ENCODE measurements at regions not wholly inside any gene's neighbourhood (a gene's known extent, or its start where the extent isn't known, plus 50 kb on each side); places are given as distances from the start of the nearest gene placed in this dataset.

- DNase-seq (ENCODE audit: low read depth) = no peak
- no peak overlapping the region for H3K4me3 ChIP-seq (ENCODE audit: low read length)
- no peak for TF ChIP-seq CTCF (conservative IDR thresholded peaks at IDR 0.05; ENCODE audit: low read depth, low read length)
Observed at GRCh38 chr1:232283864-232284263, 346.1 kb downstream of the SIPA1L2 start.

- no peak for DNase-seq (ENCODE audit: low read depth)
- no peak overlapping the region for H3K4me3 ChIP-seq (ENCODE audit: low read length)
- no peak for TF ChIP-seq CTCF (conservative IDR thresholded peaks at IDR 0.05; ENCODE audit: low read depth, low read length)
Observed at GRCh38 chr1:232282498-232282897, 347.4 kb downstream of the SIPA1L2 start.

GRCh38 chr1:232280910-232281309 lies 349.0 kb downstream of the SIPA1L2 start:
- DNase-seq (ENCODE audit: low read depth) = no peak
- no peak for TF ChIP-seq CTCF (conservative IDR thresholded peaks at IDR 0.05; ENCODE audit: low read depth, low read length)
- no peak overlapping the region for H3K4me3 ChIP-seq (ENCODE audit: low read length)

- no peak overlapping the region for H3K4me3 ChIP-seq (ENCODE audit: low read length)
- DNase-seq (ENCODE audit: low read depth) = no peak
- no peak for TF ChIP-seq CTCF (conservative IDR thresholded peaks at IDR 0.05; ENCODE audit: low read depth, low read length)
Observed at GRCh38 chr1:232279909-232280400, 350.0 kb downstream of the SIPA1L2 start.

- no peak for DNase-seq (ENCODE audit: low read depth)
- H3K4me3 ChIP-seq (ENCODE audit: low read length) = no peak overlapping the region
- no peak for TF ChIP-seq CTCF (conservative IDR thresholded peaks at IDR 0.05; ENCODE audit: low read depth, low read length)
Observed at GRCh38 chr1:232278925-232279324, 351.0 kb downstream of the SIPA1L2 start.

- TF ChIP-seq CTCF (conservative IDR thresholded peaks at IDR 0.05; ENCODE audit: low read depth, low read length) = no peak
- H3K4me3 ChIP-seq (ENCODE audit: low read length) = no peak overlapping the region
- no peak for DNase-seq (ENCODE audit: low read depth)
Observed at GRCh38 chr1:232276651-232277050, 353.3 kb downstream of the SIPA1L2 start.

GRCh38 chr1:232274999-232275710 lies 354.8 kb downstream of the SIPA1L2 start:
- H3K4me3 ChIP-seq (ENCODE audit: low read length) = no peak overlapping the region
- DNase-seq (ENCODE audit: low read depth) = no peak
- no peak for TF ChIP-seq CTCF (conservative IDR thresholded peaks at IDR 0.05; ENCODE audit: low read depth, low read length)

Data from retinal pigment epithelial cell (primary cell).